PC-3 (cell line): ENCODE measurements at regions not wholly inside any gene's neighbourhood (a gene's known extent, or its start where the extent isn't known, plus 50 kb on each side); places are given as distances from the start of the nearest gene placed in this dataset.

Experiments
- ATAC-seq: fragments of 200-7000 bp; cut with Tn5 transposase; 2 replicates; pipeline ENCODE4 v1.9.1; 2020; ENCODE audit warnings: mild to moderate bottlenecking, moderate library complexity
- BruUV-seq: library from RNA; stranded (reverse); fragments of 400-500 nt; replicated peaks from 2 replicates; lab custom pipeline; 2021; lab: Mats Ljungman, UMichigan
- CTCF ChIA-PET: fragments of 300-600 bp; sonication (Branson Sonifier 250); formaldehyde crosslinking; loops from one replicate; lab custom pipeline; 2022; ENCODE audit warnings: antibody characterized with exemption; lab: Charles Lee
- POLR2A ChIA-PET: fragments of 300-600 bp; sonication (Branson Sonifier 250); formaldehyde crosslinking; loops from one replicate; lab custom pipeline; 2022; ENCODE audit warnings: antibody characterized with exemption; ENCODE audit not compliant: unreplicated experiment; lab: Charles Lee
- DNase-seq: peaks from one replicate; pipeline ENCODE4 v3.0.0-alpha.2; 2015
- H2AFZ ChIP-seq: fragments of 300-600 bp; sonication (generic); 2 replicates; pipeline ENCODE4 v1.6.0; 2016; ENCODE audit warnings: antibody characterized with exemption, low read length
- H3F3A ChIP-seq: fragments of 300-600 bp; sonication (generic); one replicate; pipeline ENCODE4 v1.6.0; 2017; ENCODE audit warnings: antibody characterized with exemption, low read length, control low read depth, mild to moderate bottlenecking; ENCODE audit not compliant: unreplicated experiment
- H3K27ac ChIP-seq: fragments of 300-600 bp; sonication (generic); 2 replicates; pipeline ENCODE4 v1.5.1; 2016; ENCODE audit warnings: mild to moderate bottlenecking, low read length
- H3K27me3 ChIP-seq: fragments of 300-600 bp; sonication (generic); 2 replicates; pipeline ENCODE4 v1.6.1; 2016; ENCODE audit warnings: low read length, mixed read lengths
- H3K36me3 ChIP-seq: fragments of 300-600 bp; sonication (generic); 2 replicates; pipeline ENCODE4 v1.6.1; 2016; ENCODE audit warnings: low read depth, mixed run types, low read length, mixed read lengths
- H3K4me1 ChIP-seq: fragments of 300-600 bp; sonication (generic); 2 replicates; pipeline ENCODE4 v1.5.1; 2016; ENCODE audit warnings: low read length; ENCODE audit not compliant: insufficient read depth
- H3K4me2 ChIP-seq: fragments of 300-600 bp; sonication (generic); 2 replicates; pipeline ENCODE4 v1.6.0; 2016; ENCODE audit warnings: low read length
- H3K4me3 ChIP-seq: fragments of 300-600 bp; sonication (generic); 2 replicates; pipeline ENCODE4 v1.5.1; 2016; ENCODE audit warnings: mild to moderate bottlenecking, low read length, mixed read lengths
- H3K79me2 ChIP-seq: fragments of 300-600 bp; sonication (generic); 2 replicates; pipeline ENCODE4 v1.6.1; 2017; ENCODE audit warnings: low read length, mixed read lengths
- H3K9ac ChIP-seq: fragments of 300-600 bp; sonication (generic); 2 replicates; pipeline ENCODE4 v1.6.0; 2016; ENCODE audit warnings: mild to moderate bottlenecking, low read length
- H3K9me2 ChIP-seq: fragments of 300-600 bp; sonication (generic); replicated peaks from 2 replicates; pipeline ENCODE4 v1.6.1; 2016; ENCODE audit warnings: mixed run types, low read length, mixed read lengths
- H3K9me3 ChIP-seq: fragments of 300-600 bp; sonication (generic); 2 replicates; pipeline ENCODE4 v1.6.1; 2016; ENCODE audit warnings: low read length, mixed read lengths
- H4K20me1 ChIP-seq: fragments of 300-600 bp; sonication (generic); 2 replicates; pipeline ENCODE4 v1.6.1; 2016; ENCODE audit warnings: low read length, mixed read lengths
- CTCF ChIP-seq: fragments of 300-600 bp; sonication (generic); conservative IDR thresholded peaks from 2 replicates; pipeline ENCODE4 v1.5.1; 2017; ENCODE audit warnings: antibody characterized with exemption, low read depth, mild to moderate bottlenecking, low read length
- EZH2 ChIP-seq: fragments of 300-600 bp; sonication (generic); IDR thresholded peaks from one replicate; pipeline ENCODE4 v1.6.1; 2017; ENCODE audit warnings: antibody characterized with exemption, mild to moderate bottlenecking, low read length; ENCODE audit not compliant: unreplicated experiment
- EZH2phosphoT487 ChIP-seq: fragments of 300-600 bp; sonication (generic); IDR thresholded peaks from 2 replicates; pipeline ENCODE4 v1.6.1; 2018; ENCODE audit warnings: mild to moderate bottlenecking, antibody characterized with exemption, low read length, borderline replicate concordance
- intact Hi-C: fragments of 100-400 bp; cut with micrococcal nuclease; formaldehyde crosslinking; loops from 2 replicates; pipeline ENCODE4 v1.9.0; 2023

GRCh38 chr2:7609974-7610373, 692.8 kb downstream of the RNF144A start:
- H3K27me3 ChIP-seq = no peaks in the 10 kb centered on the region
- no peaks in the 10 kb centered on the region for H3F3A ChIP-seq
- H3K4me3 ChIP-seq = no peak overlapping the region
- H3K79me2 ChIP-seq = no peaks in the 10 kb centered on the region
- peaks cover 6% of the 10 kb centered on the region for H3K4me1 ChIP-seq
- no peaks in the 10 kb centered on the region for H3K9me2 ChIP-seq
- intact Hi-C loops = no loop called here
- H3K9me3 ChIP-seq = no peaks in the 10 kb centered on the region
- H4K20me1 ChIP-seq = no peaks in the 10 kb centered on the region
- TF ChIP-seq EZH2 (no peak), CTCF (no peak), EZH2phosphoT487 (no peak)
- no peak overlapping the region for H3K4me2 ChIP-seq
- no peaks in the 10 kb centered on the region for H3K36me3 ChIP-seq
- no peak overlapping the region for H3K27ac ChIP-seq
- H2AFZ ChIP-seq = no peak overlapping the region
- ChIA-PET POLR2A (no interaction called here), CTCF (no interaction called here)
- ATAC-seq = no peak
- no TSS peak for BruUV-seq
- no peak for DNase-seq
- H3K9ac ChIP-seq = no peak overlapping the region

DNA sequence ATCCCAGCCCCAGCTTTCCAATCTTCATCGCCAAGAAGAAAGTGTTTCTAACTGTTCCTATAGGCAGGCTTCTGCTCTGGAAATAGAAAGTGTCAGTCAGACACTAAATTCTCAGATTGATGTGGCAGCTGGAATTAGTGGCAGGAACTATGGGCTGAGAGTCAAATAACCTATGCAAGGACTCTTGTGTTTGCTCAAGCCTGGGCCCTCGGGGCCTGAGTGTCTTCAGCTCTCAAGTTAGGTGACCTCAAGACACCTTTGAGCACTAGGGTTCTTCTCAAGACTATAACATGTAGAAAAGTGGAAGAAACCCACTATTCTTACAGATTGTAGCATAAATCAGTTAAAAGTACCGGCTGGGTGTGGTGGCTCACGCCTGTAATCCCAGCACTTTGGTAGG, 694.5 kb downstream of the RNF144A start:
- H3K9ac ChIP-seq = no peak overlapping the region
- no peaks in the 10 kb centered on the region for H3K27me3 ChIP-seq
- no peak overlapping the region for H2AFZ ChIP-seq
- intact Hi-C loops = no loop called here
- no peaks in the 10 kb centered on the region for H3F3A ChIP-seq
- H3K4me1 ChIP-seq = peaks cover 6% of the 10 kb centered on the region
- no peaks in the 10 kb centered on the region for H3K36me3 ChIP-seq
- DNase-seq = no peak
- TF ChIP-seq EZH2phosphoT487 = no peak
- no peaks in the 10 kb centered on the region for H4K20me1 ChIP-seq
- no peaks in the 10 kb centered on the region for H3K9me2 ChIP-seq
- H3K4me3 ChIP-seq = no peak overlapping the region
- ATAC-seq = no peak
- CTCF ChIA-PET = no interaction called here
- H3K9me3 ChIP-seq = no peaks in the 10 kb centered on the region
- POLR2A ChIA-PET = no interaction called here
- H3K4me2 ChIP-seq = no peak overlapping the region
- H3K27ac ChIP-seq = no peak overlapping the region
- no peaks in the 10 kb centered on the region for H3K79me2 ChIP-seq
- BruUV-seq = no TSS peak

DNA sequence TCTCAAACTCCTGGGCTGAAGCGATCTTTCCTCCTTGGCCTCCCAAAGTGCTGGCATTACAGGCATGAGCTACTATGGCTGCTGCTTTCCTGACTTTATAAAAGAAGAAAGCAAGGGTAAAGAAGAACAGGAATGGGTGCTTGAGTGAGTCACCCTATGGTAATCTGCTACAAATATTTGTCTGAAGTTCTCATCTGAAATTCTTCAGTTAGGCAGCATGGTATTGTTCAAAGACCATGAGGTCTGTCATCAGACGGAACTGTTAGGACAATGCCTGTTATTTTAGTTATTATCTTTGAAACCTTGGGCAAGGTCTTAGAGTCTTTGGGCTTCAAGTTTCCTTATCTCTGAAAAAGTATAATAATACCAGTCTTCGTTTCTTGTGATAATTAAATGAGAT, 695.8 kb downstream of the RNF144A start:
- intact Hi-C loops = no loop called here
- Histone ChIP-seq H3K27ac (no peak overlapping the region), H3K4me2 (no peak overlapping the region), H3K4me3 (no peak overlapping the region), H3F3A (no peaks in the 10 kb centered on the region), H3K79me2 (no peaks in the 10 kb centered on the region), H3K36me3 (no peaks in the 10 kb centered on the region), H3K9me3 (no peaks in the 10 kb centered on the region), H2AFZ (peak overlapping the region; percentile 36; the same call in 1 of the 2 replicates), H3K9ac (no peak overlapping the region), H3K27me3 (no peaks in the 10 kb centered on the region), H3K4me1 (peaks cover 6% of the 10 kb centered on the region), H4K20me1 (no peaks in the 10 kb centered on the region), H3K9me2 (no peaks in the 10 kb centered on the region)
- CTCF ChIA-PET = no interaction called here
- no TSS peak for BruUV-seq
- TF ChIP-seq CTCF (no peak), EZH2 (no peak), EZH2phosphoT487 (no peak)
- DNase-seq = peak; percentile 71
- peak; percentile 84 for ATAC-seq
- POLR2A ChIA-PET = interaction anchor here (0.7 kb wide), 1 partner anchor 111 kb away, joined by 4 read pairs; no protein-coding TSS in a partner anchor
